Right cardiac atrium (tissue), 5 donors: ENCODE measurements at regions not wholly inside any gene's neighbourhood (a gene's known extent, or its start where the extent isn't known, plus 50 kb on each side); places are given as distances from the start of the nearest gene placed in this dataset.
A peak's percentile ranks its signal among the peaks of the same experiment; 100 is the strongest.
"Not testable (repeated sequence)": the region's sequence is repeated elsewhere in the genome, so short reads cannot be mapped to it uniquely, and the experiment has no call there.

Experiments used
- ATAC-seq, 2 donors: fragments of 200-7000 bp; cut with Tn5 transposase; one replicate each; pipeline versions ENCODE4 v1.8.0 to v1.9.1; 2020; ENCODE audit warnings: moderate library complexity in 2 of 2, mild to moderate bottlenecking in 1 of 2
- DNase-seq, 3 donors: peaks; one replicate each; pipeline ENCODE4 v3.0.0-alpha.2; 2020
- H3K27ac ChIP-seq: one replicate; pipeline ENCODE4 v1.5.1; 2013; ENCODE audit warnings: mild to moderate bottlenecking, low read length, control low read depth, moderate library complexity
- H3K27me3 ChIP-seq: one replicate; pipeline ENCODE4 v1.6.1; 2013; ENCODE audit not compliant: control insufficient read depth, insufficient read depth
- H3K4me1 ChIP-seq: one replicate; pipeline ENCODE4 v1.6.1; 2013; ENCODE audit warnings: low read length; ENCODE audit not compliant: control insufficient read depth, insufficient read depth
- H3K4me3 ChIP-seq: one replicate; pipeline ENCODE4 v1.5.1; 2013; ENCODE audit warnings: low read length, control low read depth
- H3K9me3 ChIP-seq: one replicate; pipeline ENCODE4 v1.6.1; 2013; ENCODE audit warnings: low read length; ENCODE audit not compliant: control insufficient read depth
- WGBS: extraction: QIAGEN DNeasy Blood & Tissue Kit; methylation state at CpG from one replicate; pipeline ENCODE4 v1.1.7; 2013; 5-methylcytosine and 5-hydroxymethylcytosine counted together
- intact Hi-C, 4 donors: fragments of 100-400 bp; cut with DNase I; formaldehyde crosslinking; loops; one replicate each; pipeline versions ENCODE4 v1.11.0 to v1.14.0; 2022 to 2023
- donor health status: healthy with polysubstance abuse.
- donor health status: DM: no; HTN: yes; CAD: no.
- donor health status: DM: no; HTN: no; CAD: no.
- donor health status: DM: no; HTN: yes; CAD: no; lungs with severe emphysema.
- donor health status: DM: yes; HTN: yes; CAD: no.

- Histone ChIP-seq H3K9me3 (no peaks in the 10 kb centered on the region), H3K4me1 (no peaks in the 10 kb centered on the region), H3K27ac (no peak overlapping the region), H3K4me3 (no peak overlapping the region), H3K27me3 (no peaks in the 10 kb centered on the region)
- ATAC-seq (no peak), DNase-seq (no peak)
- intact Hi-C loops: no loop called here
- 59% methylated on average over 6 of the region's 6 CpGs for WGBS
Observed at GRCh38 chr5:18799482-18800128, 1165.3 kb downstream of the TAF11L14 start.

DNA sequence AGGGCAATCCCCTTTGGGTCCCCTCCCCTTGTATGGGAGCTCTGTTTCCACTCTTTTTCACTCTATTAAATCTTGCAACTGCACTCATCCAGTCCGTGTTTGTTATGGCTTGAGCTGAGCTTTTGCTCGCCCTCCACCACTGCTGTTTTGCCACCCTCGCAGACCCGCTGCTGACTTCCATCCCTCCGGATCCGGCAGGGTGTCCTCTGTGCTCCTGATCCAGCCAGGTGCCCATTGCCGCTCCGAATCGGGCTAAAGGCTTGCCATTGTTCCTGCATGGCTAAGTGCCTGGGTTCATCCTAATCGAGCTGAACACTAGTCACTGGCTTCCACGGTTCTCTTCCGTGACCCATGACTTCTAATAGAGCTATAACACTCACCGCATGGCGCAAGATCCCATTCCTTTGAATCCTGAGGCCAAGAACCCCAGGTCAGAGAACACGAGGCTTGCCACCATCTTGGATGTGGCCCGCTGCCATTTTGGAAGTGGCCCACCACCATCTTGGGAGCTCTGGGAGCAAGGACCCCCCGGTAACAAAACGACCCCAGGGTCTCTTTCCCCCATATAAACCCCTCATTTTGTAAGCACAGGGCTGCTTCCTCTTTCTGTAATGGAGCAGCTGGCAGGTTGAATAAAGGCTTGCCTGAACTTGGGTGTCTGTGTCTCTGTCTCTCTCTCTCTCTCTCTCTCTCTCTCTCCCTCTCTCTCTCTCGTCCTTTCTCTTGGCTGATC lies 1166.2 kb downstream of the TAF11L14 start:
- no peak for ATAC-seq
- no peak overlapping the region for H3K4me3 ChIP-seq
- no peaks in the 10 kb centered on the region for H3K27me3 ChIP-seq
- DNase-seq: peak in 1 of 3 donors; percentile 17
- no peak overlapping the region for H3K27ac ChIP-seq
- WGBS: 86% methylated on average over 19 of the region's 19 CpGs
- H3K9me3 ChIP-seq: no peaks in the 10 kb centered on the region
- no peaks in the 10 kb centered on the region for H3K4me1 ChIP-seq
- intact Hi-C loops: no loop called here

- H3K4me3 ChIP-seq, H3K27ac ChIP-seq, H3K9me3 ChIP-seq, ATAC-seq, DNase-seq, intact Hi-C loops, H3K4me1 ChIP-seq, H3K27me3 ChIP-seq: not testable (repeated sequence)
- WGBS: 69% methylated on average over 3 of the region's 3 CpGs
Observed at GRCh38 chr5:18801413-18801812, 1167.2 kb downstream of the TAF11L14 start.

DNA sequence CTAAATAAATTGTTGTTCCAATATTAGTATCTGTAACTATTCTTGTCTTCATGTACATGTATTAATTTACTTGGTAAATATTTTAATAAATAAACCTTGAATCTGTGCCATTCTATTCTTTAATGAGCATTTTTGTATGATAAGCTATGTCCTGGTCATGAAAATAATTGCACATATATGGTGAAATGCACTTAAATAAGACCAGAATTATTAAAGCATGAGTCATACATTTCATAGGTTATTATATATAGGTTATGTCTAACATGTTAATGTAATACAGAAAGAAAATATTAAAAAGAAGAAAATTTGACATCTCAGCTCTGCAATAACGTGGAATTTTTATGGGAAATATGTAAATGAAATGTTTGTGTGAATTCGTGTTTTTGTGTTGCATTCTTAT lies 1168.1 kb downstream of the TAF11L14 start:
- Histone ChIP-seq H3K27me3 (no peaks in the 10 kb centered on the region), H3K4me3 (no peak overlapping the region), H3K9me3 (no peaks in the 10 kb centered on the region), H3K27ac (no peak overlapping the region), H3K4me1 (no peaks in the 10 kb centered on the region)
- intact Hi-C loops: no loop called here
- 59% methylated on average over 2 of the region's 2 CpGs for WGBS
- DNase-seq (no peak), ATAC-seq (no peak)

DNA sequence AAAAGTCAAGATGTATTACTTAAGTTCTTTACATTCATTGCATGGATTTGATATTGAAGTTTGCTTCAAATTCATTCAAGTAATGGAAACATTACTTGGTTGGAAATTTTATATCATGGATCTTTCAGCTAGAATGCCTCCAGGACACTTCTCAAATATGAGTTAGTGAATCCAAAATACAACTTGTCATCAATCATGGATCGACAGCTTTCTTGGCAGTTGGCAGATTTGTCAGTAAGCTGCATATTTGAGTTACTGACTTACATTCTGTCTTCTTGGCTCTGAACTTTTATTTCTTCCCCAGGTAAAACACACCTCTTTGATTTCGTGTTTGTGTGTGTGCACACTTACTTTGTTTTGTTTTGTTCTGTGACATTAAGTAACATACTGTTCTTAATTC lies 1171.1 kb downstream of the TAF11L14 start:
- DNase-seq (no peak), ATAC-seq (no peak)
- H3K4me1 ChIP-seq: no peaks in the 10 kb centered on the region
- H3K27me3 ChIP-seq: no peaks in the 10 kb centered on the region
- intact Hi-C loops: no loop called here
- H3K27ac ChIP-seq: no peak overlapping the region
- WGBS: 70% methylated on average over 2 of the region's 2 CpGs
- no peaks in the 10 kb centered on the region for H3K9me3 ChIP-seq
- no peak overlapping the region for H3K4me3 ChIP-seq

DNA sequence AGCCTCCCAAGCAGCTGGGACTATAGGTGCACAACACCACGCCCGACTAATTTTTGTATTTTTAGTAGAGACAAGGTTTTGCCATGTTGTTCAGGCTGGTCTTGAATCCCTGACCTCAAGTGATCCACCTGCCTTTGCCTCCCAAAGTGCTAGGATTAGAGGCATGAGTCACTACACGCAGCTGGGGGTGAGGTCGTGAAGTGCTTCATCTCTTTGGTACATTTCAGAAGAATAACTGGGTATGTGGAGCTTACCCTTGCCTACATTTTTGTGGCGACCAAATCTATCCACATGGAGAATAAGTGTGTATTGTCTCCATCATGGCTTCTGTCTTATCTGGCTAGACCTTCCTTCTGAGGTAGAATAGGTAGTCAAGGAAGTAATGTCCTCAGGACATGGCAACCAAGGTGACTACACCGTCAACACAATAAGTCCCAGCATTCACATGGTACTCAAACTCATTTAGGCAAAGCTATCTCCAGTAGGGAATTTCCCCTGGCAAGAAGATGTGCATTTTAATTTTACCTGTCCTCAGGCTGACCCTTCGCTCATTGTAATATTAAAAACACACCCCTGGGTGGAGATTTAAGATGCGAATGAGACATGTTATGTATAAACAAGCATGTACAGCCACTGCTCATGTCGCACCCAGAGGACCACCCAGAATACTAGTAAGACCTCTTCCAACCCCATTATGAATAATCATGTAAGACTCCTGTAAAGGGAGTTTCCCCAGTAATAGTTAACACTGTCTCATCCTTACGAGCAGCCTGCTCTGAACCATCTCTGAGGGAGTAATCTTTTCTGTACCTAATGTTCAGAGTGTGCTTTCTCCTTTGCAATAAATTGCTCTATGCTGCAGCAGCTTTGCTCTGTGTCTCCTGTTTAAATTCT lies 1173.2 kb downstream of the TAF11L14 start:
- no peaks in the 10 kb centered on the region for H3K4me1 ChIP-seq
- H3K27ac ChIP-seq: no peak overlapping the region
- WGBS: 84% methylated on average over 10 of the region's 10 CpGs
- intact Hi-C loops: no loop called here
- H3K4me3 ChIP-seq: no peak overlapping the region
- ATAC-seq (no peak), DNase-seq (no peak)
- H3K9me3 ChIP-seq: no peaks in the 10 kb centered on the region
- H3K27me3 ChIP-seq: no peaks in the 10 kb centered on the region

- Histone ChIP-seq H3K9me3 (no peaks in the 10 kb centered on the region), H3K4me1 (no peaks in the 10 kb centered on the region), H3K27me3 (no peaks in the 10 kb centered on the region), H3K27ac (no peak overlapping the region), H3K4me3 (no peak overlapping the region)
- DNase-seq (no peak), ATAC-seq (no peak)
- intact Hi-C loops: no loop called here
- WGBS: 32% methylated on average over 4 of the region's 4 CpGs
Observed at GRCh38 chr5:18811661-18812060, 1176.3 kb downstream of the CDH18 start.

- intact Hi-C loops: no loop called here
- Histone ChIP-seq H3K27ac (no peak overlapping the region), H3K4me1 (no peaks in the 10 kb centered on the region), H3K9me3 (no peaks in the 10 kb centered on the region), H3K27me3 (no peaks in the 10 kb centered on the region), H3K4me3 (no peak overlapping the region)
- 96% methylated on average over 1 of the region's 1 CpG for WGBS
- no peak for DNase-seq
- ATAC-seq: no peak
Observed at GRCh38 chr5:18828351-18828750, 1159.6 kb downstream of the CDH18 start.

GRCh38 chr5:18829539-18829938 lies 1158.5 kb downstream of the CDH18 start:
- intact Hi-C loops: no loop called here
- 89% methylated on average over 3 of the region's 3 CpGs for WGBS

GRCh38 chr5:18850216-18850615 lies 1137.8 kb downstream of the CDH18 start:
- Histone ChIP-seq H3K4me1 (no peaks in the 10 kb centered on the region), H3K9me3 (no peaks in the 10 kb centered on the region), H3K27ac (no peak overlapping the region), H3K27me3 (no peaks in the 10 kb centered on the region), H3K4me3 (no peak overlapping the region)
- intact Hi-C loops: no loop called here
- 58% methylated on average over 2 of the region's 2 CpGs for WGBS
- ATAC-seq (no peak), DNase-seq (no peak)

More at GRCh38 chr5:18829539-18829938, 1158.5 kb downstream of the CDH18 start:
- no peaks in the 10 kb centered on the region for H3K27me3 ChIP-seq
- no peak overlapping the region for H3K27ac ChIP-seq
- H3K9me3 ChIP-seq: no peaks in the 10 kb centered on the region
- DNase-seq (no peak), ATAC-seq (no peak)
- no peaks in the 10 kb centered on the region for H3K4me1 ChIP-seq
- no peak overlapping the region for H3K4me3 ChIP-seq

DNA sequence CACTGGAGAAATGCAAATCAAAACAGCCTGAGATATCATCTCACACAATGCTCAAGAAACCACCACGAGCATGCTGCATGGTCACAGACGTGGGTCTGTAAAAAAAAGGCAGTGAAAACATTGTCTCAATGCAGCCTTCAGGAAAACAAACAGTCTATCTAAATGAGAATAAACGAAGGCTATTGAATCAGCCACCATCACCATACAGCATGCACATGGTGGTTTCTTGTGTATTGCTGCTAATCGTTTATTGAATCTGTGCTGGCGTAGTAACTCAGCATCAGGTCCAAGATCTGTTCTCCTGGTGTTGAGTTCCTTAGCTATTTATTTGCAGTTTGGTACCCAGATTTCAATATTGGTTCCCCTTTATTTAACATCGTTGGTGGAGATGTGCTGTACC lies 1115.0 kb downstream of the CDH18 start:
- ATAC-seq (no peak), DNase-seq (no peak)
- Histone ChIP-seq H3K4me3 (no peak overlapping the region), H3K27ac (no peak overlapping the region), H3K9me3 (no peaks in the 10 kb centered on the region), H3K4me1 (no peaks in the 10 kb centered on the region), H3K27me3 (no peaks in the 10 kb centered on the region)
- WGBS: 74% methylated on average over 6 of the region's 6 CpGs
- intact Hi-C loops: no loop called here
